IMR-90 (cell line): ENCODE measurements at regions not wholly inside any gene's neighbourhood (a gene's known extent, or its start where the extent isn't known, plus 50 kb on each side); places are given as distances from the start of the nearest gene placed in this dataset.

Experiments used
- ATAC-seq: fragments of 200-7000 bp; cut with Tn5 transposase; 2 replicates; pipeline ENCODE4 v1.9.1; 2020; ENCODE audit warnings: low read depth, mild to moderate bottlenecking, moderate library complexity
- BruUV-seq: library from RNA; stranded (reverse); fragments of 400-500 nt; replicated peaks from 2 replicates; lab custom pipeline; 2021; lab: Mats Ljungman, UMichigan
- CTCF ChIA-PET: fragments of 300-600 bp; formaldehyde crosslinking; extraction: SDS; loops from one replicate; lab custom pipeline; 2021; ENCODE audit warnings: antibody characterized with exemption; lab: Yijun Ruan, JAX
- POLR2A ChIA-PET: fragments of 300-600 bp; sonication (Branson Sonifier 250); formaldehyde crosslinking; loops from one replicate; lab custom pipeline; 2022; ENCODE audit warnings: antibody characterized with exemption; ENCODE audit not compliant: unreplicated experiment; lab: Charles Lee
- DNase-seq: peaks from one replicate; pipeline ENCODE4 v3.0.0; 2013
- H2AFZ ChIP-seq: replicated peaks from 2 replicates; pipeline ENCODE3; 2013; ENCODE audit warnings: low read length, mild to moderate bottlenecking; ENCODE audit not compliant: poor library complexity
- H2AK5ac ChIP-seq: 2 replicates; pipeline ENCODE4 v1.6.1; 2013; ENCODE audit warnings: low read depth, low read length, inconsistent platforms
- H2AK9ac ChIP-seq: replicated peaks from 2 replicates; pipeline ENCODE3; 2013; ENCODE audit warnings: mild to moderate bottlenecking, low read depth, low read length, moderate library complexity; ENCODE audit not compliant: poor library complexity
- H2BK120ac ChIP-seq: 2 replicates; pipeline ENCODE4 v1.6.1; 2013; ENCODE audit warnings: low read depth, low read length, inconsistent platforms
- H2BK15ac ChIP-seq: 3 replicates; pipeline ENCODE4 v1.6.1; 2013; ENCODE audit warnings: low read depth, low read length, inconsistent platforms
- H2BK20ac ChIP-seq: 2 replicates; pipeline ENCODE4 v1.6.1; 2013; ENCODE audit warnings: low read depth, mild to moderate bottlenecking, inconsistent platforms, low read length, moderate library complexity
- H2BK5ac ChIP-seq: 2 replicates; pipeline ENCODE4 v1.6.1; 2013; ENCODE audit warnings: mild to moderate bottlenecking, low read depth, low read length, inconsistent platforms; ENCODE audit not compliant: poor library complexity, severe bottlenecking
- H3K14ac ChIP-seq: replicated peaks from 2 replicates; pipeline ENCODE4 v1.6.1; 2013; ENCODE audit warnings: low read depth, low read length, inconsistent platforms
- H3K18ac ChIP-seq: 2 replicates; pipeline ENCODE4 v1.6.1; 2013; ENCODE audit warnings: low read depth, low read length, control low read depth
- H3K23ac ChIP-seq: 2 replicates; pipeline ENCODE4 v1.6.1; 2013; ENCODE audit warnings: low read depth, low read length, inconsistent platforms
- H3K27ac ChIP-seq: 2 replicates; pipeline ENCODE4 v1.5.1; 2013; ENCODE audit warnings: mild to moderate bottlenecking, control low read depth, low read length; ENCODE audit not compliant: insufficient read depth
- H3K27me3 ChIP-seq: 2 replicates; pipeline ENCODE4 v1.6.1; 2013; ENCODE audit warnings: low read length; ENCODE audit not compliant: control insufficient read depth, insufficient read depth
- H3K36me3 ChIP-seq: 2 replicates; pipeline ENCODE4 v1.6.1; 2013; ENCODE audit warnings: low read length, mixed read lengths; ENCODE audit not compliant: control insufficient read depth, insufficient read depth
- H3K4ac ChIP-seq: 2 replicates; pipeline ENCODE4 v1.6.1; 2013; ENCODE audit warnings: low read depth, low read length, inconsistent platforms
- H3K4me1 ChIP-seq: 2 replicates; pipeline ENCODE4 v1.6.1; 2013; ENCODE audit warnings: low read length, mixed read lengths; ENCODE audit not compliant: control insufficient read depth, insufficient read depth
- H3K4me2 ChIP-seq: 2 replicates; pipeline ENCODE4 v1.6.1; 2013; ENCODE audit warnings: low read depth, mild to moderate bottlenecking, control low read depth, low read length, moderate library complexity
- H3K4me3 ChIP-seq: 2 replicates; pipeline ENCODE4 v1.5.1; 2013; ENCODE audit warnings: low read depth, mild to moderate bottlenecking, control low read depth, low read length, moderate library complexity; ENCODE audit not compliant: insufficient read depth
- H3K56ac ChIP-seq: 2 replicates; pipeline ENCODE4 v1.6.1; 2013; ENCODE audit warnings: low read length, inconsistent platforms; ENCODE audit not compliant: insufficient read depth; ENCODE audit errors: extremely low read depth
- H3K79me1 ChIP-seq, 2 experiments: 2 replicates each; pipeline ENCODE4 v1.6.1; 2013; ENCODE audit warnings: low read length in 2 of 2, inconsistent platforms in 1 of 2, low read depth in 1 of 2
- H3K9ac ChIP-seq: 2 replicates; pipeline ENCODE4 v1.6.1; 2013; ENCODE audit warnings: low read depth, low read length, control low read depth
- H3K9me1 ChIP-seq: 2 replicates; pipeline ENCODE4 v1.6.1; 2013; ENCODE audit warnings: low read length, inconsistent platforms; ENCODE audit not compliant: insufficient read depth
- H3K9me3 ChIP-seq: 2 replicates; pipeline ENCODE4 v1.6.1; 2013; ENCODE audit warnings: low read length; ENCODE audit not compliant: control insufficient read depth, insufficient read depth
- H4K20me1 ChIP-seq: 2 replicates; pipeline ENCODE4 v1.6.1; 2013; ENCODE audit warnings: low read length, inconsistent platforms; ENCODE audit not compliant: insufficient read depth
- H4K5ac ChIP-seq: 2 replicates; pipeline ENCODE4 v1.6.1; 2013; ENCODE audit warnings: mild to moderate bottlenecking, low read depth, low read length, control low read depth
- H4K8ac ChIP-seq, 2 experiments: 2 replicates each; pipeline ENCODE4 v1.6.1; 2013; ENCODE audit warnings: low read depth in 2 of 2, low read length in 2 of 2, control low read depth in 1 of 2, inconsistent platforms in 1 of 2
- H4K91ac ChIP-seq: 2 replicates; pipeline ENCODE4 v1.6.1; 2013; ENCODE audit warnings: low read depth, low read length, inconsistent platforms; ENCODE audit not compliant: insufficient read depth
- BHLHE40 ChIP-seq: fragments of 150-350 bp; IDR thresholded peaks from 2 replicates; pipeline ENCODE4 v1.6.1; 2016; ENCODE audit warnings: mild to moderate bottlenecking, low read depth, low read length
- CEBPB ChIP-seq: IDR thresholded peaks from 2 replicates; pipeline ENCODE4 v1.6.1; 2012; ENCODE audit warnings: low read depth, low read length, improper control_type of control experiment
- CTCF ChIP-seq: conservative IDR thresholded peaks from 2 replicates; pipeline ENCODE4 v1.5.1; 2012; ENCODE audit warnings: mild to moderate bottlenecking, low read depth, low read length, improper control_type of control experiment
- ELK1 ChIP-seq: fragments of 150-350 bp; IDR thresholded peaks from 2 replicates; pipeline ENCODE4 v1.6.1; 2016; ENCODE audit warnings: low read depth, mild to moderate bottlenecking, low read length, moderate library complexity, borderline replicate concordance
- FOS ChIP-seq: fragments of 150-350 bp; IDR thresholded peaks from 2 replicates; pipeline ENCODE4 v1.6.1; 2016; ENCODE audit warnings: low read depth, low read length
- MAFK ChIP-seq: IDR thresholded peaks from 2 replicates; pipeline ENCODE4 v1.6.1; 2012; ENCODE audit warnings: low read depth, low read length, improper control_type of control experiment
- MAZ ChIP-seq: IDR thresholded peaks from 2 replicates; pipeline ENCODE4 v1.6.1; 2012; ENCODE audit warnings: low read depth, mild to moderate bottlenecking, low read length, improper control_type of control experiment, moderate library complexity, borderline replicate concordance
- NFE2L2 ChIP-seq: fragments of 150-350 bp; IDR thresholded peaks from 2 replicates; pipeline ENCODE4 v1.6.1; 2016; ENCODE audit warnings: low read depth, mild to moderate bottlenecking, low read length
- RAD21 ChIP-seq: IDR thresholded peaks from 2 replicates; pipeline ENCODE4 v1.6.1; 2012; ENCODE audit warnings: low read length, improper control_type of control experiment
- RCOR1 ChIP-seq: IDR thresholded peaks from 2 replicates; pipeline ENCODE4 v1.6.1; 2012; ENCODE audit warnings: mild to moderate bottlenecking, low read length, improper control_type of control experiment; ENCODE audit not compliant: insufficient replicate concordance
- RFX5 ChIP-seq: IDR thresholded peaks from 2 replicates; pipeline ENCODE4 v1.8.0; 2012; ENCODE audit warnings: low read depth, mild to moderate bottlenecking, low read length, moderate library complexity
- USF2 ChIP-seq: fragments of 150-350 bp; IDR thresholded peaks from 2 replicates; pipeline ENCODE4 v1.6.1; 2017; ENCODE audit warnings: mild to moderate bottlenecking, antibody characterized with exemption, low read length, low read depth
- WGBS, 2 experiments: methylation state at CpG; one replicate each; pipeline versions ENCODE4 v1.1.5 to v1.1.7; 2013; ENCODE audit warnings: missing lambda C conversion rate in 2 of 2; ENCODE audit not compliant: insufficient read length in 1 of 2; ENCODE audit errors: extremely low coverage in 2 of 2; 5-methylcytosine and 5-hydroxymethylcytosine counted together
- dilution Hi-C: fragments of 300-500 bp; cut with HindIII; formaldehyde crosslinking; loops from one replicate; pipeline ENCODE4 v1.14.3; 2018; ENCODE audit warnings: low sequenced_read_pairs; ENCODE audit not compliant: unreplicated experiment
- in situ Hi-C: fragments of 300-500 bp; cut with MboI; formaldehyde crosslinking; loops from 3 replicates; pipeline ENCODE4 v1.14.3; 2019; ENCODE audit warnings: low sequenced_read_pairs, inconsistent platforms, mixed read lengths
- intact Hi-C: fragments of 100-400 bp; cut with micrococcal nuclease; formaldehyde crosslinking; loops from 2 replicates; pipeline ENCODE4 v1.10.0; 2022

- Histone ChIP-seq H3K27me3 (peaks cover 2% of the 10 kb centered on the region; the same call in 1 of the 2 replicates), H2BK20ac (no peak overlapping the region), H2BK5ac (no peak overlapping the region), H3K9me3 (peaks cover 2% of the 10 kb centered on the region; the same call in 1 of the 2 replicates), H3K4me3 (no peak overlapping the region), H3K23ac (no peak overlapping the region), H3K36me3 (no peaks in the 10 kb centered on the region), H4K20me1 (no peaks in the 10 kb centered on the region), H4K8ac (no peak overlapping the region), H2BK15ac (no peak overlapping the region), H3K4ac (no peak overlapping the region), H3K56ac (no peak overlapping the region), H3K9ac (no peak overlapping the region), H3K9me1 (no peaks in the 10 kb centered on the region), H4K5ac (no peak overlapping the region), H2AFZ (no peak overlapping the region), H3K4me2 (no peak overlapping the region), H3K27ac (no peak overlapping the region), H3K79me1 (no peaks in the 10 kb centered on the region), H3K4me1 (no peaks in the 10 kb centered on the region), H3K18ac (no peak overlapping the region), H2AK9ac (no peak overlapping the region), H2BK120ac (no peak overlapping the region), H3K14ac (no peak overlapping the region), H4K91ac (no peak overlapping the region), H2AK5ac (no peak overlapping the region)
- no CpG with 5 or more reads among the region's 4 CpGs for WGBS, 2 experiments
- BruUV-seq, result no TSS peak
- ATAC-seq (no peak), DNase-seq (no peak)
- intact Hi-C loops, result no loop called here
- CTCF ChIA-PET, result no interaction called here
- POLR2A ChIA-PET, result no interaction called here
- no peak for TF ChIP-seq RCOR1
- TF ChIP-seq NFE2L2, result no peak
- no peak for TF ChIP-seq BHLHE40
- TF ChIP-seq RAD21, result no peak
- no peak for TF ChIP-seq FOS
- TF ChIP-seq MAFK, result no peak
- no peak for TF ChIP-seq RFX5
- no peak for TF ChIP-seq CEBPB
- TF ChIP-seq USF2, result no peak
- no peak for TF ChIP-seq MAZ
- TF ChIP-seq ELK1, result no peak
- no peak for TF ChIP-seq CTCF
- dilution Hi-C loops, result no loop called here
- in situ Hi-C loops, result no loop called here
Observed at GRCh38 chr21:17406202-17406601, 106.6 kb upstream of the CXADR start.
